HG03095 (cell line): ENCODE measurements at regions not wholly inside any gene's neighbourhood (a gene's known extent, or its start where the extent isn't known, plus 50 kb on each side); places are given as distances from the start of the nearest gene placed in this dataset.

ENCODE experiments used
- ATAC-seq: cut with Tn5 transposase; IDR thresholded peaks from one replicate; pipeline ENCODE4 v1.9.1; 2021; ENCODE audit warnings: moderate library complexity; ENCODE audit not compliant: unreplicated experiment

GRCh38 chr5:4740156-4740555 is 400.0 kb upstream of the ADAMTS16 start:
- no peak for ATAC-seq

DNA sequence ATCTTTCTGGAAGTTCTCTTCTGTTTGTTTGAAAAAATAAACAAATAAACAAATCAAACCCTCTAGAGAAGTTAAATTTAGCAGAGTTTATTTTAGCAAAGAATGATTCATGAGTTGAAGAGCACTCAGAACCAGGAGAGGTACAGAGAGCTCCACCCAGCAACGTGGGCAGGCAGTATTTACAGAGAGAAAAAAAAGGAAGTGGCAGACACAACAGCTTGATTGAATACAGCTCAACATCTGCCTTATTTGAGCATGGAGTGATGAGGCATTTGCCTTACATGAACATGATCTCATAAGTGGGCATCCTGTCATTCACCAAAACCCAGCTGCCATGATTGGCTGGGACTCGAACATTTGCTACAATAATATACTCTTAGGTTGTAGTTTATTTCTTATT is 381.6 kb upstream of the ADAMTS16 start:
- ATAC-seq, result no peak

DNA sequence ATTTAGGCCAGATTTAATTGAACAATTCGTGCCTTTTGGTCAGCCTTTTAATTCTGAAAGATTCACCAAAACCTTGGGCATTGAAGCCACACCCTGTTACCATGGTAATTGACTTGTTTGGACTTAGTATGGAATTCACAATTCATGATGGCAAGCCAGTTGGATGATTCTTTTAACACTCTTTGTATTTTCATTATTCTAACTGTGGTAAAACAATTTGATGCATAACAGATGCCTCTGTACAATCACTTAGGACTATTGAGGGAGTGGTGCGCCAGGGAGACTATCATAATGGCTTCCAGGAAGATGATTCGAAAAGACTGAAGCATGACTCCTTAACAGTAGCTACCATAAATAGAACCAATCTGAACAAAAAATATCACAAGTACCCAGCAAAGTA is 381.1 kb upstream of the ADAMTS16 start:
- ATAC-seq, result no peak

DNA sequence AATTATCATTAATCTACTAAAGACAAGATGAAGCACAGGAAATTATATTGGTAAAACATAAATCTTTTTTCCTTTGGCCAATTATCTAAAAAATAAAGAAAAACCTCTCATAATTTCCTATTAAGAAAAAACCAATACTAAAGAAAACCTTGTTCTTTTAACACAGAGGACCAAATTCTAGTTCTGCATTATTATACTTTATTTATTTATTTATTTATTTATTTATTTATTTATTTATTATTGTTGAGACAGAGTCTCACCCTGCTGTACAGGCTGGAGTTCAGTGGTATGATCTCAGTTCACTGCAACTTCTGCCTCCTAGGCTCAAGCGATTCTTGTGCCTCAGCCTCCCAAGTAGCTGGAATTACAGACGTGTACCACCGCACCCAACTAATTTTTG is 377.8 kb upstream of the ADAMTS16 start:
- no peak for ATAC-seq

GRCh38 chr5:4765411-4765810 is 374.7 kb upstream of the ADAMTS16 start:
- no peak for ATAC-seq

GRCh38 chr5:4766101-4766500 is 374.0 kb upstream of the ADAMTS16 start:
- no peak for ATAC-seq

- no peak for ATAC-seq
These were observed 367.5 kb upstream of the ADAMTS16 start for GRCh38 chr5:4772591-4772990.

DNA sequence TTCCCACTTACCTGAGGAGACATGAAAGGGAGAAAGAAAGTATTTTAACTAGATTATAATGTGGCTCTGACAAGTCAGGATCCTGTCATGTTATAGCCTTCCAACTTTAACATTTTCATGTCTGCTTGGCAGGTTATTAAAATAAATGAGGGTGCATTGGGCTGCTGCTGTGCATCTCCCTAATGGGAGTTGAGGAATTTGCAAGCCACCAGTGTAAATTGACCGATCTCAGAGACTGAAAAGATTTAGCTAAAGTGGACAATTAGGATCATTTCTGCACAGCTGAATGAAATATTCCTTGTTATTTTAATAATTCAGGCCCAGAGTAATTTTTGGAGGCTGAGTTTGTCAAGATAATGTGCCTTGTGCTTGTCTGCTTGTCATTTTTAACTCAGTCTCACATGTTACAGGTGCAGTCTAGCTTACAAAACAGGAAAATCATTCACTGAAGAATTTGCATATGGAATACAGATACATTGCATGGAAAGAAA is 366.3 kb upstream of the ADAMTS16 start:
- ATAC-seq, result no peak

DNA sequence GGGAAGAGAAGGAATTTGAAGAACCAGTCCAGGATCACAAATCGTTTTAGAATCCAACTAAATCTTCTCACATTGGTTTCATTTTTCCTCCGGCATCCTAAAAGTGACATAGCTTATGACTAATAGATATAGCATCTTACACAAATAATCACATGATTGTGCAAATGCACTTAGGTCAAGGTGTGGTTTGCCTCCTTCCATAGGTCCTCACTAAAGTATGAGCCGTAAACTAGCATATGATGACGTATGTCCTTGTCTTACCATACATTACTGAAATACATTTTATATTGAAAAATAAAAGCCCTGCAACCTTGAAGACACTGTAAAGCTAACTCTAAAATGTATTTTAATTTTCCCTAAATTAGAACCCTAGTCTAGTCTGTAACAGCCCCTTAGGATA is 362.7 kb upstream of the ADAMTS16 start:
- ATAC-seq, result no peak

- ATAC-seq, result no peak
These were observed 359.5 kb upstream of the ADAMTS16 start for GRCh38 chr5:4780633-4781032.

- no peak for ATAC-seq
These were observed 358.8 kb upstream of the ADAMTS16 start for GRCh38 chr5:4781299-4781698.

DNA sequence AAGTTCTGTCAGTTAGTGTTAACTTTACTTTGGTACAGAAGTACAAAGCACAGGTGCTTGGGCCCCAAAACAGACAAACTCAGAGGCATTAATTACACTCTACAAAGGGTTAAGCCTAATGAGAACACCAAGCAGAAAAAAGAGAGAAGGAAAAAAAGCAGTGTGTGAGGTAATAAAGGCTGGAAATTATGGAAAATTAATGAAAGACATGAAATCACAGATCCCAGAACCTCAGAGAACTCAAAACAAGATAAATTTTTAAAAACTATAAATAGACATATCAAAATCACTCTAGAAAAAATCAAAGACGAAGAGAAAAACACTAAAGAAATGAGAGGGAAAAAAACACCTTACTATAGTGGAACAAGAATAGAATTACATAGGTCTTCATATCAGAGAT is 354.2 kb upstream of the ADAMTS16 start:
- no peak for ATAC-seq

DNA sequence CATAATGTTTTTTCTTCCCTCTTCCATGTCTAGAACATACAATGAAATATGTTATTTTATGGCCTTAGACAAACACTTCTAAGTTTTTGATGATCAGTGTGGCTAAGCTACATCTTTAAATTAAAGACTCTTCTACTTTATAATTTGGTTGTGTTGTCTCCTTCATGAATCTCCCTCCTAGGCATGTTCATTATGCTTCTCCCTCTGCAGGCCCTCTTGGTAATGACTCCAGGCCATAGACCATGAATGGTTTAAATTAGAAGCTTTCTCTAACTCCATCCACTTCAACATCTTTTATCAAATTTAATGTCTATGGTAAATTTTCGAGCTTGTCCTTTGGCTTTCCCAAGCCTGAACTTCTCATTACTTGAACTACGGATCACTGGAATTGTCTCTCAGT is 342.7 kb upstream of the ADAMTS16 start:
- ATAC-seq, result no peak

- ATAC-seq, result no peak
These were observed 338.1 kb upstream of the ADAMTS16 start for GRCh38 chr5:4802044-4802443.

DNA sequence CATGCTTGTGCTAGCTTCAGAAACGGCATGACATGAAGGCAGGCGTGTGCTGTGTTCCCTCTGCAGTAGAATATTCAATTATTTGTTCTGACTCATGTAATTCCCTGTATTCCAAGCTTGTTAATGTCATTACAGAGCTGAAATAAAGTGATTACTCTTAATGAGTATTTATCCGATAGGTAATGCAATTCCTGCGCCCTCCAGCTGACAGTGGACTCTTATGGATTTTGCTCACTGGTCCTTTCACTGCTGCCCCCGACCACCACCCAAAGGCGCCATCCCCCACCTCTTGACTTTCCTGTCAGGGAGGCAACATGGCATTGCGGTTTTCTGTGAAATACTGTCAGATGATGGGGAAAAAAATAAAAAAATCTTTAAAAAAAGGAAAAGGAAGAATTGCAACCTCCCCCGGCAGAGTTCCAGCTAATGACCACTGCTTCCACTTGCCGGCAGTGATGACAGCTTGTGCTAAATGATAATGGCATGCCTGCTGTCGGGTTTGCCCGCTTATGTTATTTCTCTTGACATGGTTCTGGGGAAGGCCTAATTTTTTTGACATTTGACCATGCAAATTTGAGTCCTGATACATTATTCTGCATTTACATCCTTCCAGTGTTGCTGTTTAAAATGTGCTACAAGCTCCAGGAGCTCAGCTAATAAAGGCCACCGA is 335.3 kb upstream of the ADAMTS16 start:
- no peak for ATAC-seq

GRCh38 chr5:4815002-4815401 is 325.1 kb upstream of the ADAMTS16 start:
- no peak for ATAC-seq

DNA sequence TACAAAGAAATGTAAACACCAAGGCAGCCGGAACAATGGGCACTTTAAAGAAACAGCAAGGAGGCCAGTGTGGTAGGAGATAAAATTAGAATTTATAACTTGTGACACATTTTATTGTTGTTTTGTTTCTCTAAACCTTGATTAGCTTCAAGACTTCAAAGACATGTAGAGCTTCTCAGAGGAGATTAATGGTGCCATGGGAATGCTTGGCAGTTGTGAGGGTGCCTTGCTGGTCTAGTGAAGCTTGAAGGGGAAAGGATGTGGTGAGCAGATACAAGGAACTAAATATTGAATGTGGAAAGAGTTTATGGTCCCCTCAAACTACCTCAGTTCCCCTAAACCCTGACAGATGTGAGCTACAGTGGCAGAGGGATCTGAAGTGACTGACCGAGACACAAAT is 322.4 kb upstream of the ADAMTS16 start:
- ATAC-seq, result no peak

GRCh38 chr5:4831325-4831724 is 308.8 kb upstream of the ADAMTS16 start:
- no peak for ATAC-seq

DNA sequence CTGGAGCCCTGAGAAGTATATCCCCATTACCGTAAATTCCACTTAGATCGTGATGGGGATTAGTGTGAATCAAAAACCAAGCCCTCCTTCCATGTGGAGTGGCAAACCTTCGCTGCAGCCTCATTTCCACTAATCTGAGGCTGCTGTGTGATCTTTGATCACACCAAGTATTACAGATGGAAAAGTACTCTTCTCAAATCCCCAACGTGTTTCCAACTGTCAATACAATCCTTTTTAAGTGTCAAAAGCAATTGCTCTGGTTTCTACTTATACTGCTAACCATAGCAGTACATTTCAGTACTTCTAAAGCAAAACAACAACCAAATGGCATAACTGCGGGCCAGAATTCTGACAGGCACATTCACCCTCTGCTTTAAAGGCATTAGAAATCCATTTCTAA is 307.7 kb upstream of the ADAMTS16 start:
- ATAC-seq, result no peak

GRCh38 chr5:4833104-4833738 is 306.9 kb upstream of the ADAMTS16 start:
- ATAC-seq, result no peak

DNA sequence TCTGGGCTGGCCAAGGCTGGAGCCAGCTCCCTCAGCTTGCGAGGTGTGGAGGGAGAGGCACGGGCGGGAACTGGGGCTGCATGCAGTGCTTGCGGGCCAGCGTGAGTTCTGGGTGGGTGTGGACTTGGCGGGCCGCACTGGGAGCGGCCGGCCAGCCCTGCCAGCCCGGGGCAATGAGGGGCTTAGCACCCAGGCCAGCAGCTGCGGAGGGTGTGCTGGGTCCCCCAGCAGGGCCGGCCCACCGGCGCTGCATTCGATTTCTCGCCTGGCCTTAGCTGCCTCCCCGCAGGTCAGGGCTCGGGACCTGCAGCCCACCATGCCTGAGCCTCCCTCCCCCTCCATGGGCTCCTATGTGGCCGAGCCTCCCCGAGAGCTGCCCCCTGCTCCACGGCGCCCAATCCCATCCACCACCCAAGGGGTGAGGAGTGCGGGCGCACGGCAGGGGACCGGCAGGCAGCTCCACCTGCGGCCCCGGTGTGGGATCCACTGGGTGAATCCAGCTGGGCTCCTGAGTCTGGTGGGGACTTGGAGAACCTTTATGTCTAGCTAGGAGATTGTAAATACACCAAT is 302.6 kb upstream of the ADAMTS16 start:
- ATAC-seq, result no peak

DNA sequence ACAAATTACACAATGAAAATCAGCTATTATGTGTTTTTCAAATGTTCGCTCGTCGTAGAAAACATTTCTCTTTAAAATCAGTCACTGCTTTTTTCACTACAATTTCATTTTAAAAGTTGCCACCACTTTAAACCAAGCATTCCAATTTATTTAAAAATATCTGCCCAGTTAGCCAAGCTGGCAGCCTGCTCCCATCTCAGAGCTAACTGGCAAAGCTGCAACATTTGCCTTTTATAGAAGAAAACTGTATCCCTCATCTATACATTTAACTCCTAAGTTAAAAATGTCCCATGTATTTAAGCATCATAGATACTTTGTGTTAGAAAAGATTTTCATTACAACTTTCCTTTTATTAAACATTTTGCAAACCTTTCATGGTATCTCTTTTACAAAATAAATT is 294.9 kb upstream of the ADAMTS16 start:
- ATAC-seq, result no peak
